Liver (tissue), 7 donors: ENCODE measurements at regions not wholly inside any gene's neighbourhood (a gene's known extent, or its start where the extent isn't known, plus 50 kb on each side); places are given as distances from the start of the nearest gene placed in this dataset.

Source experiments
- DNase-seq: peaks from one replicate; pipeline ENCODE4 v3.0.0-alpha.2; 2017; ENCODE audit warnings: low spot score
- H3K27ac ChIP-seq, 2 donors: one replicate each; pipeline ENCODE4 v1.7.0; 2013; ENCODE audit warnings: inconsistent platforms in 2 of 2, low read length in 2 of 2, control low read depth in 1 of 2, low read depth in 1 of 2, mild to moderate bottlenecking in 1 of 2
- H3K27me3 ChIP-seq, 4 donors: one replicate each; pipeline versions ENCODE4 v1.6.1 to v1.7.0; 2013; ENCODE audit warnings: low read length in 3 of 4, inconsistent platforms in 1 of 4, mild to moderate bottlenecking in 1 of 4, moderate library complexity in 1 of 4; ENCODE audit not compliant: control insufficient read depth in 4 of 4, insufficient read depth in 4 of 4
- H3K36me3 ChIP-seq, 4 donors: one replicate each; pipeline versions ENCODE4 v1.6.1 to v1.7.0; 2013; ENCODE audit warnings: low read length in 3 of 4, mild to moderate bottlenecking in 3 of 4, low read depth in 1 of 4, moderate library complexity in 1 of 4; ENCODE audit not compliant: control insufficient read depth in 4 of 4, insufficient read depth in 3 of 4
- H3K4me1 ChIP-seq, 4 donors: one replicate each; pipeline versions ENCODE4 v1.6.1 to v1.7.0; 2013; ENCODE audit warnings: low read length in 3 of 4, mild to moderate bottlenecking in 3 of 4, moderate library complexity in 1 of 4; ENCODE audit not compliant: control insufficient read depth in 4 of 4, insufficient read depth in 4 of 4
- H3K4me3 ChIP-seq, 3 donors: one replicate each; pipeline versions ENCODE4 v1.6.1 to v1.7.0; 2013; ENCODE audit warnings: low read length in 3 of 3, control low read depth in 1 of 3, low read depth in 1 of 3, mild to moderate bottlenecking in 1 of 3
- H3K9ac ChIP-seq, 2 donors: one replicate each; pipeline ENCODE4 v1.7.0; 2013; ENCODE audit warnings: low read length in 2 of 2, mild to moderate bottlenecking in 2 of 2, moderate library complexity in 2 of 2, control low read depth in 1 of 2, low read depth in 1 of 2
- H3K9me3 ChIP-seq, 4 donors: one replicate each; pipeline versions ENCODE4 v1.6.1 to v1.7.0; 2013; ENCODE audit warnings: low read length in 3 of 4; ENCODE audit not compliant: control insufficient read depth in 4 of 4
- EGR1 ChIP-seq, 2 donors: IDR thresholded peaks; 2 replicates each; pipeline ENCODE4 v1.6.1; 2016 to 2018; ENCODE audit warnings: antibody characterized with exemption in 2 of 2, low read depth in 2 of 2
- FOXA2 ChIP-seq: IDR thresholded peaks from 2 replicates; pipeline ENCODE4 v1.6.1; 2016; ENCODE audit warnings: antibody characterized with exemption
- GABPA ChIP-seq, 2 donors: IDR thresholded peaks in 1 of 2; conservative IDR thresholded peaks in 1 of 2; 2 replicates each; pipeline ENCODE4 v1.6.1; 2016; ENCODE audit warnings: antibody characterized with exemption in 2 of 2, mild to moderate bottlenecking in 1 of 2, moderate library complexity in 1 of 2
- HNF4G ChIP-seq: IDR thresholded peaks from 2 replicates; pipeline ENCODE4 v1.6.1; 2016; ENCODE audit warnings: antibody characterized with exemption
- JUND ChIP-seq, 2 donors: IDR thresholded peaks; 2 replicates each; pipeline ENCODE4 v1.6.1; 2016; ENCODE audit warnings: antibody characterized with exemption in 2 of 2
- MAX ChIP-seq: IDR thresholded peaks from 2 replicates; pipeline ENCODE4 v1.6.1; 2016; ENCODE audit warnings: antibody characterized with exemption
- NR2F2 ChIP-seq: IDR thresholded peaks from 2 replicates; pipeline ENCODE4 v1.6.1; 2016; ENCODE audit warnings: antibody characterized with exemption
- RAD21 ChIP-seq, 2 donors: IDR thresholded peaks; 2 replicates each; pipeline ENCODE4 v1.6.1; 2016; ENCODE audit warnings: antibody characterized with exemption in 2 of 2, mild to moderate bottlenecking in 2 of 2
- REST ChIP-seq: IDR thresholded peaks from 2 replicates; pipeline ENCODE4 v1.6.1; 2016; ENCODE audit warnings: antibody characterized with exemption, mild to moderate bottlenecking
- SP1 ChIP-seq: IDR thresholded peaks from 2 replicates; pipeline ENCODE4 v1.6.1; 2018; ENCODE audit warnings: antibody characterized with exemption, mild to moderate bottlenecking
- TAF1 ChIP-seq: conservative IDR thresholded peaks from 2 replicates; pipeline ENCODE4 v1.6.1; 2016; ENCODE audit warnings: antibody characterized with exemption, mild to moderate bottlenecking
- ZBTB33 ChIP-seq: IDR thresholded peaks from 2 replicates; pipeline ENCODE4 v1.6.1; 2016; ENCODE audit warnings: antibody characterized with exemption
- WGBS: extraction: QIAGEN DNeasy Blood & Tissue Kit; methylation state at CpG from one replicate; pipeline ENCODE4 v1.1.7; 2013; 5-methylcytosine and 5-hydroxymethylcytosine counted together
- donor health status: healthy.
- donor health status: healthy.
- donor health status: healthy.
- donor health status: healthy.

- 72% methylated on average over 2 of the region's 2 CpGs for WGBS
These were observed 207.3 kb upstream of the VEGFC start for GRCh38 chr4:176999935-177000543.

GRCh38 chr4:177001271-177002175, 208.8 kb upstream of the VEGFC start:
- Histone ChIP-seq H3K27me3 (peaks cover 0 to 4% (median 0%) of the 10 kb centered on the region in 4 donors), H3K4me1 (no peaks in the 10 kb centered on the region), H3K4me3 (no peak overlapping the region), H3K36me3 (no peaks in the 10 kb centered on the region), H3K27ac (no peak overlapping the region), H3K9ac (no peak overlapping the region), H3K9me3 (peaks cover 0 to 4% (median 0%) of the 10 kb centered on the region in 4 donors)
- no peak for TF ChIP-seq JUND (IDR thresholded peaks at IDR 0.05)
- no peak for TF ChIP-seq EGR1 (IDR thresholded peaks at IDR 0.05; ENCODE audit: low read depth in 2 of 2)
- TF ChIP-seq HNF4G, result no peak
- no peak for TF ChIP-seq REST
- TF ChIP-seq NR2F2, result no peak
- no peak for TF ChIP-seq GABPA (IDR thresholded peaks at IDR 0.05 in 1 of 2, conservative IDR thresholded peaks at IDR 0.05 in 1 of 2)
- no peak for TF ChIP-seq RAD21 (IDR thresholded peaks at IDR 0.05)
- TF ChIP-seq ZBTB33, result no peak
- TF ChIP-seq MAX, result no peak
- no peak for TF ChIP-seq TAF1
- no peak for TF ChIP-seq FOXA2
- no peak for DNase-seq
- WGBS, result 68% methylated on average over 3 of the region's 3 CpGs

More at GRCh38 chr4:176999935-177000543, 207.3 kb upstream of the VEGFC start:
- H3K27me3 ChIP-seq, result peaks cover 0 to 4% (median 0%) of the 10 kb centered on the region in 4 donors
- H3K9me3 ChIP-seq, result peaks cover 0 to 4% (median 0%) of the 10 kb centered on the region in 4 donors
- H3K36me3 ChIP-seq, result no peaks in the 10 kb centered on the region
- H3K27ac ChIP-seq, result no peak overlapping the region
- no peak for TF ChIP-seq SP1
- TF ChIP-seq HNF4G, result no peak
- H3K9ac ChIP-seq, result no peak overlapping the region
- H3K4me3 ChIP-seq, result no peak overlapping the region
- no peaks in the 10 kb centered on the region for H3K4me1 ChIP-seq
- DNase-seq, result no peak
